ENCODE measurements at regions not wholly inside any gene's neighbourhood (a gene's known extent, or its start where the extent isn't known, plus 50 kb on each side); places are given as distances from the start of the nearest gene placed in this dataset.
"Not testable (repeated sequence)": the region's sequence is repeated elsewhere in the genome, so short reads cannot be mapped to it uniquely, and the experiment has no call there.

DNA sequence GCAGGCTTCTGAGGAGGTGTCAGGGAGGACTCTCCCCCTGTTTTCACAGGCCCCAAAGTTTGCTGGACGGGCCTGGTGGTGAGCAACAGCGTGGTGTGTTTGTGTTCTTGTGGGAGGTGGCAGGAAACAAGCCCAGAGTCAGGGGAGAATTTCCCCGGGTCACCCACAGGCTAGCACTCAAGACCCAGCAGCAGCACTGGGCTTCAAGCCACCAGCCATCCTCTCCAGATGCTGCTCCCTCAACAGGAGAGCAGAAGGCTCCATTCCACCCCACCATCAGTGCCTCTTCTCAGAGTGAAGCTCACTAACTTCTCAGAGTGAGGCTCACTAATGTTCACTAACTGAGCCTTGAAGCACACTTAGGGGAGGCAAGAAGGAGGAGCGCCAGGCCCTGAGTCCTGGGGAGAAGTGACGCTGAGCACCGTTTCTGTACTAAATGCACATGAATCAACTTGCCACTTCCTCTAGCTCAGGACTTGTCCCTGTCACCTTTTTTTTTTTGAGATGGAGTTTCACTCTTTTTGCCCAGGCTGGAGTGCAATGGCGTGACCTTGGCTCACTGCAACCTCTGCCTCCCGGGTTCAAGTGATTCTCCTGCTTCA is 182.2 kb downstream of the NRN1 start:
- TF ChIP-seq, protein P1, sequence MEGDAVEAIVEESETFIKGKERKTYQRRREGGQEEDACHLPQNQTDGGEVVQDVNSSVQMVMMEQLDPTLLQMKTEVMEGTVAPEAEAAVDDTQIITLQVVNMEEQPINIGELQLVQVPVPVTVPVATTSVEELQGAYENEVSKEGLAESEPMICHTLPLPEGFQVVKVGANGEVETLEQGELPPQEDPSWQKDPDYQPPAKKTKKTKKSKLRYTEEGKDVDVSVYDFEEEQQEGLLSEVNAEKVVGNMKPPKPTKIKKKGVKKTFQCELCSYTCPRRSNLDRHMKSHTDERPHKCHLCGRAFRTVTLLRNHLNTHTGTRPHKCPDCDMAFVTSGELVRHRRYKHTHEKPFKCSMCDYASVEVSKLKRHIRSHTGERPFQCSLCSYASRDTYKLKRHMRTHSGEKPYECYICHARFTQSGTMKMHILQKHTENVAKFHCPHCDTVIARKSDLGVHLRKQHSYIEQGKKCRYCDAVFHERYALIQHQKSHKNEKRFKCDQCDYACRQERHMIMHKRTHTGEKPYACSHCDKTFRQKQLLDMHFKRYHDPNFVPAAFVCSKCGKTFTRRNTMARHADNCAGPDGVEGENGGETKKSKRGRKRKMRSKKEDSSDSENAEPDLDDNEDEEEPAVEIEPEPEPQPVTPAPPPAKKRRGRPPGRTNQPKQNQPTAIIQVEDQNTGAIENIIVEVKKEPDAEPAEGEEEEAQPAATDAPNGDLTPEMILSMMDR (IDR thresholded peaks at IDR 0.05 in 4 of 5, conservative IDR thresholded peaks at IDR 0.05 in 1 of 5) = not testable (repeated sequence)
- not testable (repeated sequence) for TF ChIP-seq POLR2A (IDR thresholded peaks at IDR 0.05)
